ENCODE measurements at regions not wholly inside any gene's neighbourhood (a gene's known extent, or its start where the extent isn't known, plus 50 kb on each side); places are given as distances from the start of the nearest gene placed in this dataset.

DNA sequence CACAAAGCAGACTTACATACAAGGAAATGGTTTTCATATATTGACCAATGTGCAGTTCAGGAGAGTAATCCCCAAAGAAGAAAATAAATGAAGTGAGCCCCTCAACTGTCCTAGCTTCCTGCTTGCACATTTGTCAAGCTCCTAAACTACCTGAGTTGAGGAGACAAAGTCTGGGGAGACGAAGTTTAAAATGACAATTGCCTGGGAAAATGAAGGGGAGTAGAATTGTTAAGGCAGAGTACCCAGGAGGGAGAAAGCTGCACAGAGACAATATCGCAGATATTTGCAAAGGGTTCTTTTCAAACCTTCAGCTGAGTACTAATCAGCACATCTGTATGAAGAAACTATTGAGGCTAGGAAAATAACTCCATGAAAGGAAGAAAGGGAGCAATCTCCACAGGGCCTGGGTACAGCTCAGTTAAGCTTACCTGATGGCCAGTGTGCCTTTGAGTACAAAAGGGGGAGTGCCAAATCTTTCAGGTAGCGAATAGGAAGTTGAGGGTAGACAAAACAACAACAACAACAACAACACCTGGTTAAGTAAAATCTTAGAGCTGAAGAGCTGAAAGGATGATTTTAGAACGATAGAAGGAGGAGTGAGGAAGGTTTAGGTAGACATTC is 1700.1 kb upstream of the PRR20A start:
- TF ChIP-seq, protein P1, sequence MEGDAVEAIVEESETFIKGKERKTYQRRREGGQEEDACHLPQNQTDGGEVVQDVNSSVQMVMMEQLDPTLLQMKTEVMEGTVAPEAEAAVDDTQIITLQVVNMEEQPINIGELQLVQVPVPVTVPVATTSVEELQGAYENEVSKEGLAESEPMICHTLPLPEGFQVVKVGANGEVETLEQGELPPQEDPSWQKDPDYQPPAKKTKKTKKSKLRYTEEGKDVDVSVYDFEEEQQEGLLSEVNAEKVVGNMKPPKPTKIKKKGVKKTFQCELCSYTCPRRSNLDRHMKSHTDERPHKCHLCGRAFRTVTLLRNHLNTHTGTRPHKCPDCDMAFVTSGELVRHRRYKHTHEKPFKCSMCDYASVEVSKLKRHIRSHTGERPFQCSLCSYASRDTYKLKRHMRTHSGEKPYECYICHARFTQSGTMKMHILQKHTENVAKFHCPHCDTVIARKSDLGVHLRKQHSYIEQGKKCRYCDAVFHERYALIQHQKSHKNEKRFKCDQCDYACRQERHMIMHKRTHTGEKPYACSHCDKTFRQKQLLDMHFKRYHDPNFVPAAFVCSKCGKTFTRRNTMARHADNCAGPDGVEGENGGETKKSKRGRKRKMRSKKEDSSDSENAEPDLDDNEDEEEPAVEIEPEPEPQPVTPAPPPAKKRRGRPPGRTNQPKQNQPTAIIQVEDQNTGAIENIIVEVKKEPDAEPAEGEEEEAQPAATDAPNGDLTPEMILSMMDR (conservative IDR thresholded peaks at IDR 0.05; ENCODE audit: low read depth, low read length), result no peak
- no peak for TF ChIP-seq EZH2 (IDR thresholded peaks at IDR 0.05; ENCODE audit: low read length, unreplicated experiment)
- no peak for TF ChIP-seq EZH2phosphoT487 (IDR thresholded peaks at IDR 0.05; ENCODE audit: borderline replicate concordance, low read length)

Measured in PC-3 (cell line).